ENCODE measurements at regions not wholly inside any gene's neighbourhood (a gene's known extent, or its start where the extent isn't known, plus 50 kb on each side); places are given as distances from the start of the nearest gene placed in this dataset.
A peak's percentile ranks its signal among the peaks of the same experiment; 100 is the strongest.

- DNase-seq (ENCODE audit: low read depth): no peak
These were observed 1578.4 kb upstream of the IGFBP7 start for GRCh38 chr4:58688568-58688967.

- no peak for DNase-seq (ENCODE audit: low read depth)
These were observed 1569.7 kb upstream of the IGFBP7 start for GRCh38 chr4:58679886-58680285.

GRCh38 chr4:58679051-58679450 is 1568.9 kb upstream of the IGFBP7 start:
- no peak for DNase-seq (ENCODE audit: low read depth)

GRCh38 chr4:58669783-58670182 is 1559.6 kb upstream of the IGFBP7 start:
- no peak for DNase-seq (ENCODE audit: low read depth)

- no peak for DNase-seq (ENCODE audit: low read depth)
These were observed 1555.5 kb upstream of the IGFBP7 start for GRCh38 chr4:58665649-58666048.

- DNase-seq (ENCODE audit: low read depth): no peak
These were observed 1548.5 kb upstream of the IGFBP7 start for GRCh38 chr4:58658701-58659100.

- DNase-seq (ENCODE audit: low read depth): no peak
These were observed 1543.1 kb upstream of the IGFBP7 start for GRCh38 chr4:58653251-58653650.

GRCh38 chr4:58649226-58649625 is 1539.0 kb upstream of the IGFBP7 start:
- no peak for DNase-seq (ENCODE audit: low read depth)

GRCh38 chr4:58646126-58646525 is 1535.9 kb upstream of the IGFBP7 start:
- no peak for DNase-seq (ENCODE audit: low read depth)

GRCh38 chr4:58644549-58644948 is 1534.4 kb upstream of the IGFBP7 start:
- DNase-seq (ENCODE audit: low read depth): no peak

GRCh38 chr4:58636381-58636780 is 1526.2 kb upstream of the IGFBP7 start:
- DNase-seq (ENCODE audit: low read depth): no peak

GRCh38 chr4:58617226-58617625 is 1507.0 kb upstream of the IGFBP7 start:
- DNase-seq (ENCODE audit: low read depth): no peak

GRCh38 chr4:58611012-58611411 is 1500.8 kb upstream of the IGFBP7 start:
- DNase-seq (ENCODE audit: low read depth): peak; percentile 10

GRCh38 chr4:58606303-58606702 is 1496.1 kb upstream of the IGFBP7 start:
- no peak for DNase-seq (ENCODE audit: low read depth)

GRCh38 chr4:58603951-58604350 is 1493.8 kb upstream of the IGFBP7 start:
- DNase-seq (ENCODE audit: low read depth): no peak

GRCh38 chr4:58602731-58603359 is 1492.7 kb upstream of the IGFBP7 start:
- no peak for DNase-seq (ENCODE audit: low read depth)

- DNase-seq (ENCODE audit: low read depth): no peak
These were observed 1491.8 kb upstream of the IGFBP7 start for GRCh38 chr4:58602022-58602421.

- no peak for DNase-seq (ENCODE audit: low read depth)
These were observed 1490.1 kb upstream of the IGFBP7 start for GRCh38 chr4:58600290-58600689.

GRCh38 chr4:58590722-58591121 is 1480.5 kb upstream of the IGFBP7 start:
- DNase-seq (ENCODE audit: low read depth): peak; percentile 24

GRCh38 chr4:58587856-58588255 is 1477.7 kb upstream of the IGFBP7 start:
- DNase-seq (ENCODE audit: low read depth): peak; percentile 57

- DNase-seq (ENCODE audit: low read depth): no peak
These were observed 1456.1 kb upstream of the IGFBP7 start for GRCh38 chr4:58566260-58566659.

GRCh38 chr4:58564695-58565475 is 1454.7 kb upstream of the IGFBP7 start:
- no peak for DNase-seq (ENCODE audit: low read depth)

- no peak for DNase-seq (ENCODE audit: low read depth)
These were observed 1451.0 kb upstream of the IGFBP7 start for GRCh38 chr4:58561170-58561569.

- peak; percentile 10 for DNase-seq (ENCODE audit: low read depth)
These were observed 1450.6 kb upstream of the IGFBP7 start for GRCh38 chr4:58560736-58561135.

All from ELR (cell line).